Left ventricle myocardium superior (tissue), 1 donor: ENCODE measurements at regions not wholly inside any gene's neighbourhood (a gene's known extent, or its start where the extent isn't known, plus 50 kb on each side); places are given as distances from the start of the nearest gene placed in this dataset.
A peak's percentile ranks its signal among the peaks of the same experiment; 100 is the strongest.
"Not testable (repeated sequence)": the region's sequence is repeated elsewhere in the genome, so short reads cannot be mapped to it uniquely, and the experiment has no call there.

Experiments
- ATAC-seq: fragments of 200-7000 bp; cut with Tn5 transposase; one replicate; pipeline ENCODE4 v1.9.1; 2020; ENCODE audit warnings: mild to moderate bottlenecking, moderate library complexity
- DNase-seq: peaks from one replicate; pipeline ENCODE4 v3.0.0-alpha.2; 2020
- intact Hi-C: fragments of 100-400 bp; cut with micrococcal nuclease; formaldehyde crosslinking; loops from one replicate; pipeline ENCODE4 v1.11.0; 2022
- donor health status: DM: no; HTN: yes; CAD: no; lungs with severe emphysema.

DNA sequence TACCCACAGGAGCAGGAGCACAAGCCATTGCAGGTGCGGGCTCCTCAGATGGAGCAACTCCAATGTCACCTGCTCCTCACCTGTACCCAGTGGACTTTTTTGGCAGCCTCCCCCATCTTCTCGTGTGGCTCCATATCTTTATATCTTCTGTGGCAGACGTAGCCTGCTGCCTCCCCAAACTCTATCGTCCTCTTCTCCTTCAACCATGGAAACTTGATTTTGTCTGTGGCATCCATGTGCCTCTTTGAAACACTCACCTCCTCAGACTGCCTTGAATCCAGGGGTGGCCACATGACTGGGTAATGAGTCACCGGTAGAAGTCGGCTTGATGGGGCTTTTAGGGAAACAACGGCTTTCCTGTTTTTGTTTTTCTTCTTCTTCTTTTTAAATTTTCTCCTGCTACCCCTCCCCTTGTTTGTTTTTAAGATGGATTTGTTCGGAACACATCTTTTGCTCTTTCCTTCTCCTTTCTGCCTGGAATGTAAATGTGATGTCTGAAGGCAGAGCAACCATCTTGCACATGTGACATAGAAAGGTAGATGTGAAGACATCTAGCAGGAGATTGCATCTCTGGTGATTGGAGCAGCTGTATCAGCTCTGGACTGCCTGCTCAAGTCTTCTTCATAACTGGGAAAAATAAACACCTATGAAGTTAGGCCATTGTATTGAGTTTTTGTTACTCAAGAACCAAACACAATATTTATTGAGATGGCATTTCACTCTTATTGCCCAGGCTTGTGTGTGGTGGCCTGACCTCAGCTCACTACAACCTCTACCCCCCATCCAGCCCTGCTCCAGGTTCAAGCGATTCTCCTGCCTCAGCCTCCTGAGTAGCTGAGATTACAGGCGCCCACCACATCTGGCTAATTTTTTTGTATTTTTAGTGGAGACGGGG, 69.9 kb upstream of the DDR1 start:
- no peak for DNase-seq
- ATAC-seq, result no peak
- intact Hi-C loops, result no loop called here

DNA sequence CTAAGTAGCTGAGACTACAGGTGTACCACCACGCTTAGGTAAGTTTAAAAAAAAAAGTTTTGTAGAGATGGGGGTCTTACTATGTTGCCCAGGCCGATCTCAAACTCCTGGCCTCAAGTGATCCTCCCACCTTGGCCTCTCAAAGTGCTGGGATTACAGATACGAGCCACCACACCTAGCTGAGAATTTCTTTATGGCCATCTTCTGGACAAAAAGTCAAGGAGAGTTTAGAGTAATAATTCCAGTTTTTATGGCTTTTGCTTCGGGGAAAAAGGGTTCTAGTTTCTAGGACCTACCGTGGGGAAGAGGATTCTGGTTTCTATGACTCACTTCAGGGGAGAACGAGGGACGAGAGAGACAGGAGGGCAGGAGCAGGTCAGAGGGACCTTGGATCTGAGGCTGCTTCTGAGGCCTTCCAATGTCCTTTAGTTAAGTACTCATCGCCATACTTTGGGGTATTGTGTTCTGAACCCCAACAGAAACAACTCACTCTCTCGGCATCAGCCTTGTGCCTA, 69.3 kb upstream of the IER3 start:
- no peak for ATAC-seq
- no peak for DNase-seq
- intact Hi-C loops, result no loop called here

DNA sequence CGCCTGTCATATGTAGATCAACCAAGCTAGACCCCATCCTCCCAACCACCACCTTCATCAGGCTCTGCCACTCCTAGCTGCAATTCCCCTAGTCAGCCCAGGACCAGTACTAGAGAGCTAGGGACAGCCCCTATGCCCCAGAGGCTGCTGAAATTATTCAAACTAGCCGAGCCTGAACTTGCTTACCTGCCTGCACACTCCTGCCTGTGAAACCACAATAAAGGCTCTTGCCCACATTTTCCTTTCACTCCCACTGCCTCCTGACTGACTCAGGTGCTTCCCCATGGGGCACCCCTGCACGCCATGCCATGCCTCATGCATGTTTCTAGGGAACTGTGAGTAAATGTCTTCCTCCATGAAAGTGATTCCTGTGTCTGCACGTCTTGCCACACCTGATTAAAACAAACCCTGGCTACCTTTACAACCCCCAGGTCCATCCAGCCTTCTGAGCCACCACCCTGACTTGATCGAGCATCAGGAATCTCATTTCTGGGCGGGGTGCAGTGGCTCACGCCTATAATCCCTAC, 66.5 kb upstream of the IER3 start:
- no peak for ATAC-seq
- intact Hi-C loops, result no loop called here
- DNase-seq, result no peak

DNA sequence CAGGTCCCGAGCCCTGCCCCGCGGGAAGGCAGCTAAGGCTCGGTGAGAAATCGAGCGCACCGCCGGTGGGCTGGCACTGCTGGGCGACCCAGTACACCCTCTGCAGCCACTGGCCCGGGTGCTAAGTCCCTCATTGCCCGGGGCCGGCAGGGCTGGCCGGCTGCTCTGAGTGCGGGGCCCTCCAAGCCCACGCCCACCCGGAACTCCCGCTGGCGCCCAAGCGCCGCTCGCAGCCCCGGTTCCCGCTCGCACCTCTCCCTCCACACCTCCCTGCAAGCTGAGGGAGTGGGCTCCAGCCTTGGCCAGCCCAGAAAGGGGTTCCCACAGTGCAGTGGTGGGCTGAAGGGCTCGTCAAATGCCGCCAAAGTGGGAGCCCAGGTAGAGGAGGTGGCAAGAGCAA, 63.2 kb upstream of the IER3 start:
- ATAC-seq, intact Hi-C loops, DNase-seq: not testable (repeated sequence)

DNA sequence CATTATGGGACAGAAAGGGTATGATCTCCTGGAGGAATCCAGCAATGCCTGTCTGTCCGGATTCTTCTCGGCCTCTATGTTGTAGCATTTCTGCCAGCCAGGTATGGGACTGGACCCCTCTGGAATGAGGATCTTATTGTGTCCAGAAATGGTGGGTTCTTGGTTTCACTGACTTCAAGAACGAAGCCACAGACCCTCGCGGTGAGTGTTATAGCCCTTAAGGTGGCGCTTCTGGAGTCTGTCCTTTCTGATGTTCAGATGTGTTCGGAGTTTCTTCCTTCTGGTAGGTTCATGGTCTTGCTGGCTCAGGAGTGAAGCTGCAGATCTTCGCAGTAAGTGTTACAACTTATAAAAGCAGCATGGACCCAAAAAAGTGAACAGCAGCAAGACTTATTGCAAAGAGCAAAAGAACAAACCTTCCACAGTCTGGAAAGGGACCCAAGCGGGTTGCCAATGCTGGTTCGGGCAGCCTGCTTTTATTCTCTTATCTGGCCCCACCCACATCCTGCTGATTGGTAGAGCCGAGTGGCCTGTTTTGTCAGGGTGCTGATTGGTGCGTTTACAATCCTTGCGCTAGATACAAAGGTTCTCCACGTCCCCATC, 62.3 kb upstream of the IER3 start:
- intact Hi-C loops, result no loop called here
- ATAC-seq, result no peak
- DNase-seq, result no peak

DNA sequence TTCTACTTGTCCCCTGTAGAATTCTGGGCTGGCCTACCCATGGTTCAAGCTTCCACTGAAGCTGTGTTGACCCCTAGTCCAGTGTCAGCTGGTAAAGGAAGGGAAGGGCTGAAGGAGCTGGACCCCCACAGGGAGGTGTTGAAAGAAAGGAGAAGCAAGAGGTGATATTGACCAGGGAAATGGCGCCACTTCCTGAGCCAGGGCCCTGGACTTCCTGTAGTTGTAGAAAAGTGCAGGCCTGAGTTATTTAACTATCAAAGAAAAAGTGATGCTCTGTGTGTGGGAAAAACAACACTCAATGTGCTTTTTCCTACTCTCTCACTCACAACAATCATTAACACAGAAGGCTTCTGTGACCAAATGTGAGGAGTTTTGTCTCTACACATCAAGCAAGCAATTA, 60.0 kb upstream of the IER3 start:
- DNase-seq (no peak), ATAC-seq (no peak)
- intact Hi-C loops, result no loop called here

DNA sequence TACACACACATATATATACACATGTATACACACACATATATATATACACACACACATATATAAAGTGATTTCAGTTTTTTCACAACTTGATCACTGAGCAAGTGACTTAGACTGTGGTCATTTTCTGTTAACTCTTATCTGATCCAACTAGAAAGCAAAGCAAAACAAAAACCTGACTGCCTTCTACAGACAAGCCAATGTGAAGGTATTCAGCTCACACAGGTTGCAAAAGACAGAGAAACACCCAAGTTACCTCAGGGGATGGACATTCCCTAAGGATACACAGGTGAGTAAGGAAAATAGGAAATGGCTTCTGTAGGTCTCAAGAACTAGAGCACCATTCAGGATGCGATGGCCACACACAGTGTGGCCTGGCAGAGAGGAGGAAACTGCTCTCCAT, 58.4 kb upstream of the IER3 start:
- ATAC-seq (no peak), DNase-seq (no peak)
- intact Hi-C loops, result no loop called here

DNA sequence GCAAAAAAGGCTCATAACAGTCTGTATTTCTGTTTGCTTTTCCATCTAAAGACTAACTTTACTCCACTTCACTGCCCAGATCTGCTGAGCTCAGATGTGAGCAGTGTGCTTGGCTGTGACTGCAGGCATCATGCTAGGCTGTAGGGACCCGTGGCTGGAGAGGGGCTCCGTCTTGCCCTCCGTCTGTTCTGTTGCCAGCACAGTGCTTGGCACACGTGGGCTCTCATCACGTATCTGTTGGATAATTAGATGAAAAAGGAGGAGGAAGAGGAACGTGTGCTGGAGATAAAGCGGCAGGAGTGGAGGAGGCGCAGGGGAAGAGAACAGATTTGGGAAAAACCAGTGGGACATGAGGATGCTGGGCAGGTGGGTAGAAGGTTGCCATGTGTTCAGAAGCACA, 57.6 kb upstream of the IER3 start:
- intact Hi-C loops, result no loop called here
- ATAC-seq, result no peak

DNA sequence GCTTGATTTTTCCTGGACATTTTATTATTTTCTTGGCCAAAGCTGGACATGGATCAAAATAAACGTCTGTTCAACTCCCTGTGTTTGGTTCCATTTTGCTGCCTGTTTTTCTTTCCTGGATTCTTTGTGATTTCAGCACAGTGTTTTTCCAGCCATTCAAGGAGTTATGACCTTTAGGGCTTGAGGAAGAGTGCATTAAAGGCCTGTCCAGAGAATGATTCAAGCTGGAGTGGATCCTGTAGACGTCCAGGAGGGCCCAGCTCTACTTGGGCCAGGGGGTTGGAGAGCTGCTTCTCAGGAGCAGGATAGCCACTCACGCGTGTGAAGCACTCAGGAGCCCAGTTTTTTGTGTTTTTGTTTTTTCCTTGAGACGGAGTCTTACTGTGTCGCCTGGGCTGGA, 56.5 kb upstream of the IER3 start:
- intact Hi-C loops, result no loop called here
- DNase-seq (no peak), ATAC-seq (peak; percentile 90)

More for the DNA sequence above, 57.6 kb upstream of the IER3 start:
- DNase-seq, result no peak

DNA sequence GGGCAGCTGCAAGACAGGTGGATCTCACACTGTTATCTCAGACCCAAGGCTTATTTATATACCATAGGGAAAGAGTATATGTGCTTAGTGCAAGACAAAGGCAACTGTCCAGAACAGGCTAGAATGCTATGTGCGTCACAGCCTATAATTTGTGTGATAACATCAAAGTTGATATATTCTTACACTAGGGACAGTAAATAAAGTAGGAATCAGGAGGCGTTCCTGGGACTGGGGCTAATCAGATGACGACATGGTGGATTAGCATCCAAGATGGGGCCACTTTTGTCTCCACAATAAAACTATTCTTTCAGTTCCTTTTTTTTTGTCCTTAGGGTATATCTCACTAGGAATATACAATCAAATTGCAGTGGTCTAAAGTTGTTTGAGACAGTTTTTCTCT, 54.9 kb upstream of the IER3 start:
- DNase-seq (no peak), ATAC-seq (no peak)
- intact Hi-C loops, result no loop called here

DNA sequence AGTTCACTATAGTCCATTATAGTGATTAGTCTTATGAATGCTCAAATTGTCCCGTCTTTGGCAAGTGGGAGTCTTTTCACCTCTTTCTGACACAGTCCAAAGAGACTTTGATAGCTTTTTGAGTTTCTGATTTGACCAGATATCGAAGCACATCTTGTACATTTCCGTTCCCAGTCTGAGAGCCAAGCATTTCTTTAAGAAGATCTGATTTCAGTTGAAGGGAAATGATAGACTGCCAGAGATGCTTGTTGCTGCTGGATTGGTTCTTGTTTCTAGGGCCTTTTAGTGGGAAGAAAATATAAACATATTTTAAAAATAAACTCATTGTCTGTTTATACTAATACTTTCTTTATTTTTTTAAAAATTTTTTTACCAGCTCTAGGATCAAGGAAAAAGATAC, 54.1 kb upstream of the IER3 start:
- intact Hi-C loops, result no loop called here
- ATAC-seq, result no peak
- DNase-seq, result no peak

DNA sequence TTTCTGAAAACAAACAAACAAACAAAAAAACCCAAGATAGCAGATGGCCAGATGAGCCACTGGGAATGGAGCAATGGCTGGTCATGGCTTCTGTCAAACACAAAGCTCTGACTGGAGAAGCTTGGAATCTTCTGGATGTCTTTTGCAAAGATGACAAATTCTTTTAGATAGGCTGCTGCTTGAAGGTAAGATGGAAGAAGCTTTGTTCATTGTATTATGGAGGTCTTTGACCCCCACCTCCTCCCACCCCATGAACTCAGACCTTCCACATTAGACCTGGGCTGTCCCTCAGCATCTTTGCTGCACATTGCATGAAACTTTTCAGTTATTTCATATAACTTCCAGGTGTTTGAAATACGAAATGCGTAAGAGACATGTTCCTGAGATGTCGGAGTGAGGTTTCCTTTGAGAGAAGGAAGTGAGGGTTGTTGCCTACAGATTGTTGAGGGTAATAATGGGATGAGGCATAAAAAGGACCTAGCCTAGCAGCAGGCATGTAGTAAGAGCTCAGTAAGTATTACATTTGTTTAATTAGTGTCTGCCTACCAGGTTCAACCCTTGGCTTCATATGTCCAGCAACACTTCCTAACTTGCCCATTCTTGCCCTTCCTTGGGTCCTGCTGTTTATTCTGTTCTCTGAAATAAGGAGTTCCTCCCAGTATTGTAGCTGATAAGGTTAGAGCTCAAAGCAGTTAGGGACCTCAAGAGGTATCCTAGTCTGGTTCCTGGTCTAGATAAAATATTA, 51.4 kb upstream of the IER3 start:
- no peak for ATAC-seq
- DNase-seq, result no peak

More for the DNA sequence above, 51.4 kb upstream of the IER3 start:
- intact Hi-C loops, result no loop called here
